Fibroblast of lung (primary cell): ENCODE measurements at regions not wholly inside any gene's neighbourhood (a gene's known extent, or its start where the extent isn't known, plus 50 kb on each side); places are given as distances from the start of the nearest gene placed in this dataset.

Source experiments
- EZH2 ChIP-seq: IDR thresholded peaks from 2 replicates; pipeline ENCODE4 v1.5.1; 2012; ENCODE audit warnings: low read length, control low read depth, mild to moderate bottlenecking; ENCODE audit errors: missing control alignments
- TF ChIP-seq, protein P1 (sequence below), 2 donors: IDR thresholded peaks in 1 of 2; conservative IDR thresholded peaks in 1 of 2; 1 replicate in 1 of 2; 2 replicates in 1 of 2; pipeline ENCODE4 v1.5.1; 2011 to 2012; ENCODE audit warnings: low read length in 2 of 2, control low read depth in 1 of 2, inconsistent platforms in 1 of 2, low read depth in 1 of 2, mild to moderate bottlenecking in 1 of 2

- TF ChIP-seq, protein P1, sequence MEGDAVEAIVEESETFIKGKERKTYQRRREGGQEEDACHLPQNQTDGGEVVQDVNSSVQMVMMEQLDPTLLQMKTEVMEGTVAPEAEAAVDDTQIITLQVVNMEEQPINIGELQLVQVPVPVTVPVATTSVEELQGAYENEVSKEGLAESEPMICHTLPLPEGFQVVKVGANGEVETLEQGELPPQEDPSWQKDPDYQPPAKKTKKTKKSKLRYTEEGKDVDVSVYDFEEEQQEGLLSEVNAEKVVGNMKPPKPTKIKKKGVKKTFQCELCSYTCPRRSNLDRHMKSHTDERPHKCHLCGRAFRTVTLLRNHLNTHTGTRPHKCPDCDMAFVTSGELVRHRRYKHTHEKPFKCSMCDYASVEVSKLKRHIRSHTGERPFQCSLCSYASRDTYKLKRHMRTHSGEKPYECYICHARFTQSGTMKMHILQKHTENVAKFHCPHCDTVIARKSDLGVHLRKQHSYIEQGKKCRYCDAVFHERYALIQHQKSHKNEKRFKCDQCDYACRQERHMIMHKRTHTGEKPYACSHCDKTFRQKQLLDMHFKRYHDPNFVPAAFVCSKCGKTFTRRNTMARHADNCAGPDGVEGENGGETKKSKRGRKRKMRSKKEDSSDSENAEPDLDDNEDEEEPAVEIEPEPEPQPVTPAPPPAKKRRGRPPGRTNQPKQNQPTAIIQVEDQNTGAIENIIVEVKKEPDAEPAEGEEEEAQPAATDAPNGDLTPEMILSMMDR (conservative IDR thresholded peaks at IDR 0.05 in 1 of 2, IDR thresholded peaks at IDR 0.05 in 1 of 2; ENCODE audit: low read depth in 1 of 2, low read length in 2 of 2) = no peak
- TF ChIP-seq EZH2 = no peak
Measured at GRCh38 chr11:109130910-109131309, 291.1 kb upstream of the C11orf87 start.
